GM23338 (cell line): ENCODE measurements at regions not wholly inside any gene's neighbourhood (a gene's known extent, or its start where the extent isn't known, plus 50 kb on each side); places are given as distances from the start of the nearest gene placed in this dataset.
A peak's percentile ranks its signal among the peaks of the same experiment; 100 is the strongest.
"Not testable (repeated sequence)": the region's sequence is repeated elsewhere in the genome, so short reads cannot be mapped to it uniquely, and the experiment has no call there.

Experiments
- EZH2 ChIP-seq: fragments of 200-600 bp; sonication (generic); IDR thresholded peaks from one replicate; pipeline ENCODE4 v1.8.0; 2017; ENCODE audit warnings: antibody characterized with exemption, mild to moderate bottlenecking, low read depth; ENCODE audit not compliant: unreplicated experiment
- EZH2phosphoT487 ChIP-seq: fragments of 200-600 bp; sonication (generic); IDR thresholded peaks from one replicate; pipeline ENCODE4 v1.8.1; 2018; ENCODE audit warnings: antibody characterized with exemption; ENCODE audit not compliant: unreplicated experiment
- ZNF331 ChIP-seq: fragments of 250-450 bp; sonication (Bioruptor Pico); IDR thresholded peaks from 2 replicates; pipeline ENCODE4 v1.5.0; 2020; ENCODE audit warnings: low read depth, mild to moderate bottlenecking, moderate library complexity
- TF ChIP-seq, protein P1 (sequence below), 2 experiments: fragments of 200-600 bp in 1 of 2; sonication (generic) in 1 of 2; conservative IDR thresholded peaks; 2 replicates each; pipeline versions ENCODE4 v1.5.1 to v1.6.1; 2016 to 2017; ENCODE audit warnings: antibody characterized with exemption in 2 of 2, low read depth in 2 of 2, mild to moderate bottlenecking in 2 of 2, moderate library complexity in 1 of 2

DNA sequence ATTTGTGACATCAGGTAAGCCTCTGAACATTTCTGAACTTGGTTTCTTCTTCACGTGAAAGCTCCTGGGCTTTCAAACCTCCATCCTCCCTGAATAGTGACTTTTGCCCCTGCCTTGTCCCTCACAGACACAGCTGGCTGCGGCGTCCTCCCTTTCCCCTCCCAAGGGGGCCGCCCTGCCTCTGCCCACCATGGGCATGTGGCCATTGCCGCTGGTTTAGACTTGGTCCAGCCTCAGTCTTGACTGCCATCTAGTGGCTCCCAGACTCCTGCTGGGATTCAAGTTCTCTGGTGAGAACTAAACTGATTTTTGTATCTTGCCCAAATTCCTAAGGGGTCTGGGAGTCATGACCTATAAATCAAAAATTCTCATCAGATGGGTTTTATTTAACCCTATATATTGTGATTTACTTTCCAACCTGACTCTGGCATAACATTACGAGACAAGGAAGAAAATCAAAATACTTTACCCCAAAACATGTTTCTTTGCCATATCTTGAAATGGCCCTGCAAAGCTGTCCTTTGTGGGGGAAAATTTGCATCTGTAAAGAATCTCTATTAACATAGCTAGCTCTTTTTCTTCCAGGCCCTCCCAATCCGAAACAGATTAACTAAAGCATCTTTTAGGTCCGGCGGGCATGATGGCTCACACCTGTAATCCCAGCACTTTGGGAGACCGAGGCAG lies 73.9 kb upstream of the SEC14L1 start:
- TF ChIP-seq EZH2; EZH2phosphoT487; ZNF331 (CRISPR knock-in tag): not testable (repeated sequence)
- TF ChIP-seq, protein P1, sequence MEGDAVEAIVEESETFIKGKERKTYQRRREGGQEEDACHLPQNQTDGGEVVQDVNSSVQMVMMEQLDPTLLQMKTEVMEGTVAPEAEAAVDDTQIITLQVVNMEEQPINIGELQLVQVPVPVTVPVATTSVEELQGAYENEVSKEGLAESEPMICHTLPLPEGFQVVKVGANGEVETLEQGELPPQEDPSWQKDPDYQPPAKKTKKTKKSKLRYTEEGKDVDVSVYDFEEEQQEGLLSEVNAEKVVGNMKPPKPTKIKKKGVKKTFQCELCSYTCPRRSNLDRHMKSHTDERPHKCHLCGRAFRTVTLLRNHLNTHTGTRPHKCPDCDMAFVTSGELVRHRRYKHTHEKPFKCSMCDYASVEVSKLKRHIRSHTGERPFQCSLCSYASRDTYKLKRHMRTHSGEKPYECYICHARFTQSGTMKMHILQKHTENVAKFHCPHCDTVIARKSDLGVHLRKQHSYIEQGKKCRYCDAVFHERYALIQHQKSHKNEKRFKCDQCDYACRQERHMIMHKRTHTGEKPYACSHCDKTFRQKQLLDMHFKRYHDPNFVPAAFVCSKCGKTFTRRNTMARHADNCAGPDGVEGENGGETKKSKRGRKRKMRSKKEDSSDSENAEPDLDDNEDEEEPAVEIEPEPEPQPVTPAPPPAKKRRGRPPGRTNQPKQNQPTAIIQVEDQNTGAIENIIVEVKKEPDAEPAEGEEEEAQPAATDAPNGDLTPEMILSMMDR (conservative IDR thresholded peaks at IDR 0.05; ENCODE audit: low read depth in 2 of 2), result peak; percentile 90 to 92
